ENCODE measurements at regions not wholly inside any gene's neighbourhood (a gene's known extent, or its start where the extent isn't known, plus 50 kb on each side); places are given as distances from the start of the nearest gene placed in this dataset.

DNA sequence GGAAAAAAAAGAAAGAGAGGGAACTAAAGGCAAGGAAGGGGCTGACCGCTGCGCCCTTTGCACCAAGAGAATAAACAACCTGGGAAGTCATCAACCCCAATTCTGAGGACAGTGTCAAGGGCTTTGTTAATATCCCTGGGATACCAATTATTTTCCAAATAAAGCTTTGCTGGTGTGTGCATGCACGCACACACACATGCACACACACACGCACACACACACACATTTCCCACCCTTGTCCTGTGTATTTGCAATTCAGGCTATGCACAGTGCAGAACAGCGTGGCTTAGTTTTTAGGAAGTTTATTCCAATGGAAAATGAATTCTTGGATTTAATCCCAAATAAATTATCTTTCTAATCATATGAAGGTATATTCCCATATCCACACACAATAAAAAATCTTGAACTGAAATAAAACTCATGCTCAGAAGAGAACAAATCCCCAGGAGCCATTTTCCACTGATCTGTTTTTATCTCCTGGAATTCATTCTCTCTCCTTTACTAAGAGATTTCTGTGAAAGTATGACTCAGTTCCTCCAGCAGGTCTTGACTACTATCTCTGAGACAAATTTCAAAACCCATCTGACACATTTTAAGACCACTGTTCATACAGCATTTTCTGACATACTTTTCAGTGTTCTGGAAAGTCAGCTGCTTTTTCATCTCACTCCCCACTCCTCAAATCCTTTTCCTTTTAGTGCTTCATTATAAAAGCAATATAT lies 334.4 kb upstream of the ATP2B1 start:
- no peak overlapping the region for H3K4me3 Mint-ChIP-seq
- DNase-seq (ENCODE audit: low spot score in 2 of 2, unreplicated experiment in 2 of 2) = no peak
- peaks cover 22% of the 10 kb centered on the region for H3K4me1 Mint-ChIP-seq
- no peaks in the 10 kb centered on the region for H3K36me3 Mint-ChIP-seq
- H3K9me3 Mint-ChIP-seq = peaks cover 8% of the 10 kb centered on the region
- H3K27ac Mint-ChIP-seq = peak overlapping the region; percentile 86
- TF ChIP-seq, protein P1, sequence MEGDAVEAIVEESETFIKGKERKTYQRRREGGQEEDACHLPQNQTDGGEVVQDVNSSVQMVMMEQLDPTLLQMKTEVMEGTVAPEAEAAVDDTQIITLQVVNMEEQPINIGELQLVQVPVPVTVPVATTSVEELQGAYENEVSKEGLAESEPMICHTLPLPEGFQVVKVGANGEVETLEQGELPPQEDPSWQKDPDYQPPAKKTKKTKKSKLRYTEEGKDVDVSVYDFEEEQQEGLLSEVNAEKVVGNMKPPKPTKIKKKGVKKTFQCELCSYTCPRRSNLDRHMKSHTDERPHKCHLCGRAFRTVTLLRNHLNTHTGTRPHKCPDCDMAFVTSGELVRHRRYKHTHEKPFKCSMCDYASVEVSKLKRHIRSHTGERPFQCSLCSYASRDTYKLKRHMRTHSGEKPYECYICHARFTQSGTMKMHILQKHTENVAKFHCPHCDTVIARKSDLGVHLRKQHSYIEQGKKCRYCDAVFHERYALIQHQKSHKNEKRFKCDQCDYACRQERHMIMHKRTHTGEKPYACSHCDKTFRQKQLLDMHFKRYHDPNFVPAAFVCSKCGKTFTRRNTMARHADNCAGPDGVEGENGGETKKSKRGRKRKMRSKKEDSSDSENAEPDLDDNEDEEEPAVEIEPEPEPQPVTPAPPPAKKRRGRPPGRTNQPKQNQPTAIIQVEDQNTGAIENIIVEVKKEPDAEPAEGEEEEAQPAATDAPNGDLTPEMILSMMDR (IDR thresholded peaks at IDR 0.05; ENCODE audit: unreplicated experiment) = no peak
- no peaks in the 10 kb centered on the region for H3K27me3 Mint-ChIP-seq (ENCODE audit: low read depth)

DNA sequence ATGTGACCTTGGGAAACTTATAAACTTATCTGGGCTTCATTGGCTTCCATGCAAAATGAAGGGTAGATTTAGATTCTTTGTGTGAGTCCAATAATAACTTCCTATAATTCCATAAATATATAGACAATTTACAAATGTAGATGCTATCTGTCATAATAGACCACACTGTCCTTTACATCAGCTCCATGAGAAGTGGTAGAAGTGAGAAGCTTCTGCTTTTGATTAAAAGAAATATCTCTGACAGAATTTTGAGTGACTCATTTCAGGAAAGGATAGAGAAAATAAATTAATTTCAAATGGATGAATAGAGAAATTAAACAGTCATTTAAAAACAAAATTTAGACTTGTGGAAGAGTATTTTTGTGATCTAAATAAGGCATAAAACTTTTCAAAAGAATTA lies 329.7 kb upstream of the ATP2B1 start:
- DNase-seq (ENCODE audit: low spot score in 2 of 2, unreplicated experiment in 2 of 2) = no peak
- TF ChIP-seq, protein P1 (IDR thresholded peaks at IDR 0.05; ENCODE audit: unreplicated experiment) = no peak
- Mint-ChIP-seq H3K36me3 (peaks cover 13% of the 10 kb centered on the region), H3K27ac (no peak overlapping the region), H3K27me3 (ENCODE audit: low read depth) (no peaks in the 10 kb centered on the region), H3K4me1 (peaks cover 25% of the 10 kb centered on the region), H3K9me3 (peaks cover 27% of the 10 kb centered on the region), H3K4me3 (no peak overlapping the region)

DNA sequence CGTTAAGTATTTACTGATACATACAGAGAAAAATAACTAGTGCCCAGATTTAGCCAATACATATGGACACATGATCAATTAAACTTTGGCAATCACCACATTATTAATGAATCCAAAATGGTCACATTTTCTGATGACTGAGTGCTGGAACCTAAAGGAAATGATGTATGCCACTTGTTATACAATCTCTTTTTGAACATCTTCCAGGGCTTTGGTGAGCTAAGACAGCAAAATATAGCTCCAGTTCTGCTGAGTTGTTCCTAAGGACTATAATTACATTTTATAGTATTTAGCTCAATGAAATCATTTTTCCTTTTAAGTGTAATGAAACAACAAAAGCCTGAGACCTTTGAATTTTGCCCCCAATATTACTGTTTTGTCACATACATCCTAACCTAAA lies 329.1 kb upstream of the ATP2B1 start:
- no peak for DNase-seq (ENCODE audit: low spot score in 2 of 2, unreplicated experiment in 2 of 2)
- peak overlapping the region; percentile 66 for H3K27ac Mint-ChIP-seq
- H3K9me3 Mint-ChIP-seq = peaks cover 31% of the 10 kb centered on the region
- H3K4me1 Mint-ChIP-seq = peaks cover 19% of the 10 kb centered on the region
- H3K4me3 Mint-ChIP-seq = no peak overlapping the region
- no peaks in the 10 kb centered on the region for H3K27me3 Mint-ChIP-seq (ENCODE audit: low read depth)
- H3K36me3 Mint-ChIP-seq = peaks cover 13% of the 10 kb centered on the region
- TF ChIP-seq, protein P1 (IDR thresholded peaks at IDR 0.05; ENCODE audit: unreplicated experiment) = no peak

DNA sequence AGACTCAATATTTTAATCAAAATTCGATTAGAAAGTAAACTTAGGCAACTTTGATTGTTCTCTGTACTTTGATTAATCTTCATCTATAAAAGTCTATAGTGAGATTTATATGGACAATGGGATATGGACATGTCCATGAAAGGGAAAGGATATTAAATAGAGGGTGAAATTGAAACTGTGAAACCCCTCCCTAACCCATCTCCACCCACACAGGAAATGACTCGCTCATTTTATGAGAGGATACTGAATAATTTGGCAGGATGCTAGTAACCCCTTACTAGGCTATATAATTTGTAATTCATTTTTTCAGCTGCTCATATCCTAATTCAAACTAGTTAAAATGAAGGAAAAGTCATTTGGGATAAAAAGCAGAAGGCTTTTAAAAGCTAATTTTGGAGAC lies 328.0 kb upstream of the ATP2B1 start:
- H3K36me3 Mint-ChIP-seq = peaks cover 13% of the 10 kb centered on the region
- no peak for DNase-seq (ENCODE audit: low spot score in 2 of 2, unreplicated experiment in 2 of 2)
- H3K4me3 Mint-ChIP-seq = no peak overlapping the region
- H3K27ac Mint-ChIP-seq = no peak overlapping the region
- H3K27me3 Mint-ChIP-seq (ENCODE audit: low read depth) = no peaks in the 10 kb centered on the region
- TF ChIP-seq, protein P1 (IDR thresholded peaks at IDR 0.05; ENCODE audit: unreplicated experiment) = no peak
- H3K4me1 Mint-ChIP-seq = peaks cover 23% of the 10 kb centered on the region
- H3K9me3 Mint-ChIP-seq = peaks cover 31% of the 10 kb centered on the region

DNA sequence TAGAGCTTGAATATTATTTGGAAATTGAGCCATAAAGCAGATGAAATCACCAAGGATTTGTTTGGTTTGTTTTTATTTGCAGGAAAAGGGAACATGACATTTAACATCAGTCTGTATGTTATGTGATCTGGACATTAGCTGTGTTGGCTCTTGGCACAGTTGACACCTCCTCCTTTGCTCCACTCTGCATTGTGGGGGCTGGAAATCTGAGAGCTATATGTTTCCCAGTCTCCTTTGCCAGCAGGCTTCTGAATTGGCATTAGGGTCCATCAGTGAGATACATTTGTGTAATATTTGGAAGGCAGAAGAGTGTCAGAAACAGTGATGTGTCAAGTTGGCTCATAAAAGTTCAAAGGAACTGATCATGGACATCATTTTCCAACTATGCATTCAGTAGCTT lies 322.1 kb upstream of the ATP2B1 start:
- H3K27me3 Mint-ChIP-seq (ENCODE audit: low read depth) = no peaks in the 10 kb centered on the region
- TF ChIP-seq, protein P1 (IDR thresholded peaks at IDR 0.05; ENCODE audit: unreplicated experiment) = no peak
- H3K4me3 Mint-ChIP-seq = no peak overlapping the region
- DNase-seq (ENCODE audit: low spot score in 2 of 2, unreplicated experiment in 2 of 2) = no peak
- peaks cover 24% of the 10 kb centered on the region for H3K9me3 Mint-ChIP-seq
- peak overlapping the region; percentile 74 for H3K27ac Mint-ChIP-seq
- peaks cover 7% of the 10 kb centered on the region for H3K36me3 Mint-ChIP-seq
- H3K4me1 Mint-ChIP-seq = peaks cover 48% of the 10 kb centered on the region

Data from mesothelial cell of epicardium (in vitro differentiated cells).